ENCODE measurements at regions not wholly inside any gene's neighbourhood (a gene's known extent, or its start where the extent isn't known, plus 50 kb on each side); places are given as distances from the start of the nearest gene placed in this dataset.

DNA sequence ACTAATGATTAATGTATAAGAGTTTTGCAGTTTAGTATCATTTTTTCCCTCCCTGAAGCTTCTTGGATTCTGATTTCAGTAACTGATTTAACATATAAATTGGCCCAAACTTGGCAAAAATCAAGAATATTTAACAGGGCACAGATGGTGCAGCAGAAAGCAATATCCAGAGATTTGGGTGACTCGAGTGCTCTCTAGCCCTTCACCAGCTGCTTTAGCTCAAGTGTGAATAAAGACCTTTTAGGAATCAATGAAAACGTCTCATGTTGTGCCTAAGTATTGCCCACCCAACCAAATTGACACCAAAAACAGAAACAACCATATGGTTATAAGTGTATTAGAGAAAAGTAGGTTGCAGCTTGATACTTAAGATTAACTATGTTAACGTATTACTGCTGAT lies 933.4 kb upstream of the PTPRD start:
- TF ChIP-seq NFYB (CRISPR knock-in tag; conservative IDR thresholded peaks at IDR 0.05; ENCODE audit: low read depth) (no peak), CTCF (IDR thresholded peaks at IDR 0.05) (no peak), E2F1 (CRISPR knock-in tag; IDR thresholded peaks at IDR 0.05) (no peak), ZNF512 (CRISPR knock-in tag; IDR thresholded peaks at IDR 0.05; ENCODE audit: borderline replicate concordance) (no peak), RELA (CRISPR knock-in tag; IDR thresholded peaks at IDR 0.05; ENCODE audit: borderline replicate concordance) (no peak), TEAD4 (CRISPR knock-in tag; IDR thresholded peaks at IDR 0.05) (no peak), NFE2L1 (CRISPR knock-in tag; IDR thresholded peaks at IDR 0.05) (no peak), ZNF232 (CRISPR knock-in tag; IDR thresholded peaks at IDR 0.05) (no peak), NR2C2 (CRISPR knock-in tag; IDR thresholded peaks at IDR 0.05) (no peak)
- TF ChIP-seq, protein P1, sequence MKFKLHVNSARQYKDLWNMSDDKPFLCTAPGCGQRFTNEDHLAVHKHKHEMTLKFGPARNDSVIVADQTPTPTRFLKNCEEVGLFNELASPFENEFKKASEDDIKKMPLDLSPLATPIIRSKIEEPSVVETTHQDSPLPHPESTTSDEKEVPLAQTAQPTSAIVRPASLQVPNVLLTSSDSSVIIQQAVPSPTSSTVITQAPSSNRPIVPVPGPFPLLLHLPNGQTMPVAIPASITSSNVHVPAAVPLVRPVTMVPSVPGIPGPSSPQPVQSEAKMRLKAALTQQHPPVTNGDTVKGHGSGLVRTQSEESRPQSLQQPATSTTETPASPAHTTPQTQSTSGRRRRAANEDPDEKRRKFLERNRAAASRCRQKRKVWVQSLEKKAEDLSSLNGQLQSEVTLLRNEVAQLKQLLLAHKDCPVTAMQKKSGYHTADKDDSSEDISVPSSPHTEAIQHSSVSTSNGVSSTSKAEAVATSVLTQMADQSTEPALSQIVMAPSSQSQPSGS (CRISPR knock-in tag; IDR thresholded peaks at IDR 0.05; ENCODE audit: borderline replicate concordance, low read depth) = no peak
- TF ChIP-seq, protein P2, sequence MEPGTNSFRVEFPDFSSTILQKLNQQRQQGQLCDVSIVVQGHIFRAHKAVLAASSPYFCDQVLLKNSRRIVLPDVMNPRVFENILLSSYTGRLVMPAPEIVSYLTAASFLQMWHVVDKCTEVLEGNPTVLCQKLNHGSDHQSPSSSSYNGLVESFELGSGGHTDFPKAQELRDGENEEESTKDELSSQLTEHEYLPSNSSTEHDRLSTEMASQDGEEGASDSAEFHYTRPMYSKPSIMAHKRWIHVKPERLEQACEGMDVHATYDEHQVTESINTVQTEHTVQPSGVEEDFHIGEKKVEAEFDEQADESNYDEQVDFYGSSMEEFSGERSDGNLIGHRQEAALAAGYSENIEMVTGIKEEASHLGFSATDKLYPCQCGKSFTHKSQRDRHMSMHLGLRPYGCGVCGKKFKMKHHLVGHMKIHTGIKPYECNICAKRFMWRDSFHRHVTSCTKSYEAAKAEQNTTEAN (CRISPR knock-in tag; IDR thresholded peaks at IDR 0.05) = no peak
